T-helper 1 cell treated with Interleukin-12 subunit alpha and Interleukin-12 subunit beta and Interleukin-4 antibody, amounts not matched to agents 30 μg/mL and 1 μg/mL, for 36 hours (primary cell): ENCODE measurements at regions not wholly inside any gene's neighbourhood (a gene's known extent, or its start where the extent isn't known, plus 50 kb on each side); places are given as distances from the start of the nearest gene placed in this dataset.

Source experiments
- H3K27ac Mint-ChIP-seq: one replicate; pipeline ENCODE4 v1.8.0; 2021; ENCODE audit warnings: mild to moderate bottlenecking, mixed read lengths
- H3K27me3 Mint-ChIP-seq: one replicate; pipeline ENCODE4 v1.8.0; 2021; ENCODE audit warnings: low read depth, mixed read lengths
- H3K36me3 Mint-ChIP-seq: one replicate; pipeline ENCODE4 v1.8.0; 2021; ENCODE audit warnings: low read depth, mixed read lengths
- H3K4me1 Mint-ChIP-seq: one replicate; pipeline ENCODE4 v1.8.0; 2021; ENCODE audit warnings: low read depth, mixed read lengths
- H3K4me3 Mint-ChIP-seq: one replicate; pipeline ENCODE4 v1.8.0; 2021; ENCODE audit warnings: mild to moderate bottlenecking, moderate library complexity, mixed read lengths
- H3K9me3 Mint-ChIP-seq: one replicate; pipeline ENCODE4 v1.8.0; 2021; ENCODE audit warnings: mixed read lengths

DNA sequence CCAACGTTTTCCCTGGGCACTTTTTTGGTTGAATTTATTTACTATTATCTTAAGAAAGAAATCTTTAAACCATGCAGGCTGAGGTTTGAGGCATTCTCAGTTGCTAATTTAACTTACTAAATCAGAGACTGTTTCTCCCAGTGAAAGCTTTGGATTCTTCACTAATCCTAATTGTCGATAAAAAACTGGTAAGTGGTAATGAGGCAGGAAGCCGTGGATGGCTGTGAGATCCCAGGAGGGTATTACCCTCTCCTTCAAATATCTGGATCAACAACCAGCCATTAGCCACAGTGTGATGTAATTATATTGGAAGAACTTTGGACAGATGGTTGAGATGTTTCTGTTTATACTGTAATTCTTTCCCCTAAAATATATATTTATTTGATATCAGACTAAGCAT lies 485.0 kb downstream of the DISC1 start:
- H3K36me3 Mint-ChIP-seq, result no peaks in the 10 kb centered on the region
- no peak overlapping the region for H3K4me3 Mint-ChIP-seq
- H3K4me1 Mint-ChIP-seq, result no peaks in the 10 kb centered on the region
- peaks cover 22% of the 10 kb centered on the region for H3K27me3 Mint-ChIP-seq
- no peaks in the 10 kb centered on the region for H3K9me3 Mint-ChIP-seq
- H3K27ac Mint-ChIP-seq, result no peak overlapping the region

DNA sequence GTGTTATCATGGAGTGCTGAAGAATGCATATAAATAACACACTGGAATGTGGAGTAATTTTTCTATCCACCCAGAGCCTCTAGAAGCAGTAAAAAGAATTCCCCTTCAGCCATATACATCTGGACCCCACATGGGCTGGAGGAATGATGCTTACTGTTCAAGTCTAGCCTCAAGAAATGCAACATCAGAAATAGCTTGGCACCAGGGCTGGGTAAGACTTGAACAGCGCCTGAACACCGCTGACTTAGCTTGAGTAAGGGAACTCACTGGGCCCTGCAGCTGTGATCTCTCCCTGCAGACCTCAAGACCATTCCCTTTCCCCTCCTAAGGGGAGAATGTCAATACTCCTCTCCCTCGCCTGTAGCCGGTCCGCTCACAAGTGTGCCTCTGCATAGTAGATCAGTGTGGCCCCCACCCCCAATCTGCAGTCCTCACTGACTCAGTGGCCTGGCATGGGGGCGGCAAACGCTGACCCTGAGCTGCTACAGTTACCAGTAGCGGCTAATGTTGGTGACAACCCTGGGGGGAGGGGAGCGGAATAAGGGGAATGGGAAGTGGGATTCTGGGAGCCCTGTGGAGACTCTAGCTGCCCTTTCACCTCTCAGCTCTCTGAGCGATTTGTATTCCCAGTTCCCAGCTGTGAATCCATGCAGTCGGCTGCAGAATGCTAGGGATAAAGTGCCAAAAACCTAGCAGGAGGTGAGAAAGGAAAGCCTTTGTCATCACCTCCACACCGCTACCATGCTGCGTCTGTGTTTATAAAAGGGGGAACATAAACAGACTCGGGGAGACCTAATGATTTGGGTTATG lies 483.9 kb downstream of the DISC1 start:
- peaks cover 17% of the 10 kb centered on the region for H3K27me3 Mint-ChIP-seq
- H3K9me3 Mint-ChIP-seq, result no peaks in the 10 kb centered on the region
- no peak overlapping the region for H3K4me3 Mint-ChIP-seq
- H3K4me1 Mint-ChIP-seq, result no peaks in the 10 kb centered on the region
- H3K27ac Mint-ChIP-seq, result no peak overlapping the region
- H3K36me3 Mint-ChIP-seq, result no peaks in the 10 kb centered on the region

DNA sequence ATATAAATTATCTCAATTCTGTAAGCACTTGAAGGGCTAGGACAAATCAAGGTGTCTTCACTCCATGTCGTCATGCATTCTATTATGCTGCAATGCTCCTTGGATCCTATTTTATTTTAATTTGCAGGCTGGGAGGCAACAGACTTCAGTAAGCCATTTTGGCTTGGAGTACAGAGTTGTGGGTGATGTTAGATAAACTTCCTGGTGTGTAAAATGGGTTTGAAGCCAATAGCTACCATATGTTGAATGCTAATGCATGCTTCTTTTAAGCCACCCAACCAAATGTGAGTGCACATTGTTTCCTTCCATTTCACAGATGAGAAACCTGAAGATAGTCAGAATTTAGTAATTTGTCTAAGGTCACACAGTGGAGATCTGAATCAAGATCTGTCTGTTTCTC lies 482.8 kb downstream of the DISC1 start:
- H3K4me1 Mint-ChIP-seq, result no peaks in the 10 kb centered on the region
- H3K36me3 Mint-ChIP-seq, result no peaks in the 10 kb centered on the region
- H3K9me3 Mint-ChIP-seq, result no peaks in the 10 kb centered on the region
- H3K4me3 Mint-ChIP-seq, result no peak overlapping the region
- H3K27ac Mint-ChIP-seq, result no peak overlapping the region
- peaks cover 17% of the 10 kb centered on the region for H3K27me3 Mint-ChIP-seq

DNA sequence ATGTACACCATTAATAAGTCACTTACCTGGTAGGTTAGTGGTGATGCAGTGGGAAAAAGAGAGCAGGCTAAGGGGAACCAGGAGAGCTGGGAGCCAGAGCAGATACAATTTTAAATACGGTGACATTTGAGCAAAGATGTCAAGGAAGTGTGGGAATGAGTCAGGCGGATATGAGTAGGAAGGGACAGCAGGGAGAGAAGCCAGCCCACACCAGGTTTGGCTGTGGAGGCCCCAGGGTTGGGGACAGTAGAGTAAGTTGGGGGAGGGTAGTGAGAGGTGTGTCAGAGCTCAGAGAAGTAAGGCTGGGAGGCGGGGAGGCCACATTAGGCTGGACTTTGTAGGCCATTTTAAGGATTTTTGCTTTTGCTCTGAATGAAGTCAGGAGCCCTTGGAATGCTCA lies 482.0 kb downstream of the DISC1 start:
- Mint-ChIP-seq H3K9me3 (no peaks in the 10 kb centered on the region), H3K4me1 (no peaks in the 10 kb centered on the region), H3K27ac (no peak overlapping the region), H3K36me3 (no peaks in the 10 kb centered on the region), H3K4me3 (no peak overlapping the region), H3K27me3 (peaks cover 17% of the 10 kb centered on the region)

DNA sequence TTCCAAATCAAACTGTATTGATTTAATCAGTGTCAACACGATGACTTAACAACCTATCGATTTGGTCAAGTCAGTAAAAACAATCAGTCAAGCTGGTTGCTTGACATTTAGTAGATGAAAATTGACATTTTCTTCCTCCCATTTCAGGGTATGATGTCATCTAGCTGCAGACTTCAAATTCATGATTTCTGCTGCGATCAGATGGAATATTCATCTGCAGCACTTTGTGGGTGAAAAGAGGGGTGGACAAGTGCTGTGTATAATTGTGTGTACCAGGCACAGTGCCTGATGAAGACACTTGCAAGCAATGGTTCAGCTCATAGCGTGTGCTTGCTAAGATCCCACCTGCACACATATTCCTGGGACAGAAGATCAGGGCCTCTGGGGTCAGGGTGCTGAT lies 479.8 kb downstream of the DISC1 start:
- no peaks in the 10 kb centered on the region for H3K36me3 Mint-ChIP-seq
- H3K4me3 Mint-ChIP-seq, result no peak overlapping the region
- H3K9me3 Mint-ChIP-seq, result no peaks in the 10 kb centered on the region
- H3K27me3 Mint-ChIP-seq, result peaks cover 17% of the 10 kb centered on the region
- H3K27ac Mint-ChIP-seq, result no peak overlapping the region
- H3K4me1 Mint-ChIP-seq, result no peaks in the 10 kb centered on the region

DNA sequence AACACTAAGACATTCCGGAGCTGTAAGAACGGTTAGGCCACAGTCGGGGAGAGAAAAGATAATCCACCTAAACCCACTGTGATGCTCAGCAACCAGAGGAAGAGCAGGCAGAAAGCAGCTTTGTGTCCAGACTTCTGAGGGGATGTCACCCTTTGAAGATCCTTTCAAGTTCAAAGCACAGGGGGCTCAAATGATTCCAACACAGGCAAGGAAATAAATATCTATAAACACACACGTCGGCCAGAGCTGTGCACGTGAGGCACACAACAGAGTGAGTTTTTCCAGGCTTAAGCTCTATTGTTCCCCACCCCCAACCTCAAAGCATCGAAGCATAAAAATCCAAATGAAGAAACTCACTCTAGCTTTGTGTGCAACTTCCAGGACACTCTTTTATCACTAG lies 479.0 kb downstream of the DISC1 start:
- H3K36me3 Mint-ChIP-seq, result no peaks in the 10 kb centered on the region
- H3K4me3 Mint-ChIP-seq, result no peak overlapping the region
- H3K27ac Mint-ChIP-seq, result no peak overlapping the region
- peaks cover 10% of the 10 kb centered on the region for H3K27me3 Mint-ChIP-seq
- no peaks in the 10 kb centered on the region for H3K9me3 Mint-ChIP-seq
- H3K4me1 Mint-ChIP-seq, result no peaks in the 10 kb centered on the region

DNA sequence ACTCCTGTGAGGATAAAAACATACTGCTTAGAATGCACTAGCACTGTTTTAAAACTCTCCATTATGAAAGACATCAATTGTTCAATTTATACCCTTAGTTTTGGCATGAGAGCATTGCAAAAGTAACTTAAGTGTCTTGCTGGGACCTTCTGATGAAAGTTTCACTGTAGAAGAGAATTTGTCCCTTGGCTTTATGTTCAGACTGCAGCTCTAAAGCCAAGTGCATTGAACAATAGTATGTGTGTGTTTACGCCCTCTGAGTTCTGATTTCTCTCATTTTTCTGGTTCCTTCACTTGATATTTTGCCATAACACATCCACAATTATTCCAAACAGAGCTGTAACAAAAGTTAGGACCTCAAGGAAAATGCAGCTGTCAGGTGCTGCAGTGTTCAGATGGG lies 474.6 kb downstream of the DISC1 start:
- Mint-ChIP-seq H3K27me3 (no peaks in the 10 kb centered on the region), H3K27ac (no peak overlapping the region), H3K4me3 (no peak overlapping the region), H3K36me3 (no peaks in the 10 kb centered on the region), H3K4me1 (no peaks in the 10 kb centered on the region), H3K9me3 (no peaks in the 10 kb centered on the region)

DNA sequence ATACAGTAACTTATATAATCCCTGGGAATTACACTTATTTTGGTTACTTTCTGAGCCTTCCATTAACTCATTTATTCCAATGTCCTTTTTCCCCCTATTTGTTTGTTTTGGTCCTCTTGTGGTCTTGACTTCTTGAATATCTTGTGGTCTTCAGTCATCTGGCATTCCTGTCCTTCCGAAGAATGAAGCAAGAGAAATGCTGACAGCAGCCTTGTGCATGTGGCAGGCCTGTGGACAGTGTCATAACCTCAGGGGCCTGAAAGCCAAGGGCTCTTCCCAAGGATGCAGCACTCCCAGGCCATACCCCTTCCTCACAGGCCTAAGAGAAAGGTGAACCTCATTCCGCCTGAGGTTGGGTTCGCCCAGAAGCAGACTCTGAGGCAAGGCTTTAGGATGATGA lies 470.2 kb downstream of the DISC1 start:
- Mint-ChIP-seq H3K36me3 (no peaks in the 10 kb centered on the region), H3K27ac (no peak overlapping the region), H3K9me3 (no peaks in the 10 kb centered on the region), H3K4me1 (no peaks in the 10 kb centered on the region), H3K4me3 (no peak overlapping the region), H3K27me3 (peaks cover 5% of the 10 kb centered on the region)
